SJSA1 (cell line): ENCODE measurements at regions not wholly inside any gene's neighbourhood (a gene's known extent, or its start where the extent isn't known, plus 50 kb on each side); places are given as distances from the start of the nearest gene placed in this dataset.
"Not testable (repeated sequence)": the region's sequence is repeated elsewhere in the genome, so short reads cannot be mapped to it uniquely, and the experiment has no call there.

Experiments
- DNase-seq, 2 experiments: peaks; one replicate each; pipeline ENCODE4 v3.0.0-alpha.2; 2015 to 2020; ENCODE audit warnings: low spot score in 2 of 2, low read depth in 1 of 2
- H3K27ac ChIP-seq: fragments of 250-450 bp; sonication (Bioruptor Pico); 2 replicates; pipeline ENCODE4 v1.5.1; 2020; ENCODE audit warnings: mild to moderate bottlenecking, moderate library complexity
- H3K27me3 ChIP-seq: fragments of 250-450 bp; sonication (Bioruptor Pico); replicated peaks from 2 replicates; pipeline ENCODE4 v1.5.1; 2020; ENCODE audit warnings: mild to moderate bottlenecking, moderate library complexity
- H3K36me3 ChIP-seq: fragments of 250-450 bp; sonication (Bioruptor Pico); 2 replicates; pipeline ENCODE4 v1.5.1; 2020; ENCODE audit warnings: mild to moderate bottlenecking
- H3K4me1 ChIP-seq: fragments of 250-450 bp; sonication (Bioruptor Pico); replicated peaks from 2 replicates; pipeline ENCODE4 v1.6.1; 2021; ENCODE audit warnings: mild to moderate bottlenecking
- H3K4me3 ChIP-seq: fragments of 250-450 bp; sonication (Bioruptor Pico); 2 replicates; pipeline ENCODE4 v1.5.1; 2020; ENCODE audit warnings: mild to moderate bottlenecking
- H3K9me3 ChIP-seq: fragments of 250-450 bp; sonication (Bioruptor Pico); replicated peaks from 2 replicates; pipeline ENCODE4 v1.5.1; 2020; ENCODE audit warnings: mild to moderate bottlenecking

GRCh38 chr4:154124539-154125255, 335.8 kb upstream of the SFRP2 start:
- peak in 1 of 2 experiments; percentile 12 for DNase-seq

GRCh38 chr4:154123897-154124296, 335.0 kb upstream of the SFRP2 start:
- Histone ChIP-seq H3K36me3 (no peaks in the 10 kb centered on the region), H3K27ac (no peak overlapping the region), H3K4me3 (no peak overlapping the region), H3K9me3 (no peaks in the 10 kb centered on the region), H3K27me3 (no peaks in the 10 kb centered on the region), H3K4me1 (no peaks in the 10 kb centered on the region)
- no peak for DNase-seq

More at GRCh38 chr4:154124539-154125255, 335.8 kb upstream of the SFRP2 start:
- no peak overlapping the region for H3K27ac ChIP-seq
- H3K9me3 ChIP-seq: no peaks in the 10 kb centered on the region
- no peak overlapping the region for H3K4me3 ChIP-seq
- no peaks in the 10 kb centered on the region for H3K36me3 ChIP-seq
- no peaks in the 10 kb centered on the region for H3K4me1 ChIP-seq
- H3K27me3 ChIP-seq: no peaks in the 10 kb centered on the region

- Histone ChIP-seq H3K27ac (no peak overlapping the region), H3K27me3 (no peaks in the 10 kb centered on the region), H3K9me3 (no peaks in the 10 kb centered on the region), H3K4me1 (no peaks in the 10 kb centered on the region), H3K4me3 (no peak overlapping the region), H3K36me3 (no peaks in the 10 kb centered on the region)
- no peak for DNase-seq
Observed at GRCh38 chr4:154120690-154121345, 331.9 kb upstream of the SFRP2 start.

- no peaks in the 10 kb centered on the region for H3K4me1 ChIP-seq
- no peaks in the 10 kb centered on the region for H3K9me3 ChIP-seq
- no peak overlapping the region for H3K4me3 ChIP-seq
- H3K27me3 ChIP-seq: no peaks in the 10 kb centered on the region
- no peak overlapping the region for H3K27ac ChIP-seq
- H3K36me3 ChIP-seq: no peaks in the 10 kb centered on the region
- DNase-seq: no peak
Observed at GRCh38 chr4:154120006-154120676, 331.3 kb upstream of the SFRP2 start.

- Histone ChIP-seq H3K27ac (no peak overlapping the region), H3K9me3 (no peaks in the 10 kb centered on the region), H3K27me3 (no peaks in the 10 kb centered on the region), H3K4me1 (no peaks in the 10 kb centered on the region), H3K36me3 (no peaks in the 10 kb centered on the region), H3K4me3 (no peak overlapping the region)
- DNase-seq: no peak
Observed at GRCh38 chr4:154119317-154119716, 330.4 kb upstream of the SFRP2 start.

- not testable (repeated sequence) for H3K4me1 ChIP-seq, H3K27ac ChIP-seq, H3K4me3 ChIP-seq, H3K36me3 ChIP-seq, H3K27me3 ChIP-seq, H3K9me3 ChIP-seq, DNase-seq
Observed at GRCh38 chr4:154117726-154118125, 328.8 kb upstream of the SFRP2 start.

GRCh38 chr4:154107337-154107736, 318.5 kb upstream of the SFRP2 start:
- no peak overlapping the region for H3K4me3 ChIP-seq
- H3K4me1 ChIP-seq: no peaks in the 10 kb centered on the region
- no peak overlapping the region for H3K27ac ChIP-seq

GRCh38 chr4:154088741-154089140, 299.9 kb upstream of the SFRP2 start:
- no peaks in the 10 kb centered on the region for H3K4me1 ChIP-seq
- H3K9me3 ChIP-seq: no peaks in the 10 kb centered on the region
- no peaks in the 10 kb centered on the region for H3K36me3 ChIP-seq
- no peaks in the 10 kb centered on the region for H3K27me3 ChIP-seq
- no peak for DNase-seq
- no peak overlapping the region for H3K4me3 ChIP-seq
- H3K27ac ChIP-seq: no peak overlapping the region

More at GRCh38 chr4:154107337-154107736, 318.5 kb upstream of the SFRP2 start:
- DNase-seq: no peak
- H3K27me3 ChIP-seq: no peaks in the 10 kb centered on the region
- no peaks in the 10 kb centered on the region for H3K9me3 ChIP-seq
- H3K36me3 ChIP-seq: no peaks in the 10 kb centered on the region

GRCh38 chr4:154086247-154086646, 297.4 kb upstream of the SFRP2 start:
- no peak for DNase-seq

GRCh38 chr4:154084864-154085263, 296.0 kb upstream of the SFRP2 start:
- Histone ChIP-seq H3K9me3 (no peaks in the 10 kb centered on the region), H3K4me1 (no peaks in the 10 kb centered on the region), H3K4me3 (no peak overlapping the region), H3K27ac (no peak overlapping the region), H3K36me3 (no peaks in the 10 kb centered on the region), H3K27me3 (no peaks in the 10 kb centered on the region)
- no peak for DNase-seq

More at GRCh38 chr4:154086247-154086646, 297.4 kb upstream of the SFRP2 start:
- H3K4me1 ChIP-seq: no peaks in the 10 kb centered on the region
- no peak overlapping the region for H3K4me3 ChIP-seq
- no peaks in the 10 kb centered on the region for H3K27me3 ChIP-seq
- H3K36me3 ChIP-seq: no peaks in the 10 kb centered on the region
- no peaks in the 10 kb centered on the region for H3K9me3 ChIP-seq
- no peak overlapping the region for H3K27ac ChIP-seq

GRCh38 chr4:154082760-154083535, 294.1 kb upstream of the SFRP2 start:
- Histone ChIP-seq H3K36me3 (no peaks in the 10 kb centered on the region), H3K27me3 (no peaks in the 10 kb centered on the region), H3K9me3 (no peaks in the 10 kb centered on the region), H3K27ac (no peak overlapping the region), H3K4me3 (no peak overlapping the region), H3K4me1 (no peaks in the 10 kb centered on the region)
- DNase-seq: no peak

- no peak overlapping the region for H3K27ac ChIP-seq
- H3K9me3 ChIP-seq: no peaks in the 10 kb centered on the region
- no peaks in the 10 kb centered on the region for H3K36me3 ChIP-seq
- DNase-seq: no peak
- H3K4me1 ChIP-seq: no peaks in the 10 kb centered on the region
- no peak overlapping the region for H3K4me3 ChIP-seq
- no peaks in the 10 kb centered on the region for H3K27me3 ChIP-seq
Observed at GRCh38 chr4:154081391-154081790, 292.5 kb upstream of the SFRP2 start.

- Histone ChIP-seq H3K9me3 (no peaks in the 10 kb centered on the region), H3K27ac (no peak overlapping the region), H3K4me1 (no peaks in the 10 kb centered on the region), H3K4me3 (no peak overlapping the region), H3K36me3 (no peaks in the 10 kb centered on the region), H3K27me3 (no peaks in the 10 kb centered on the region)
- DNase-seq: no peak
Observed at GRCh38 chr4:154078504-154079350, 289.8 kb upstream of the SFRP2 start.
